ENCODE measurements at regions not wholly inside any gene's neighbourhood (a gene's known extent, or its start where the extent isn't known, plus 50 kb on each side); places are given as distances from the start of the nearest gene placed in this dataset.

GRCh38 chr11:70921804-70922203 is 330.6 kb downstream of the SHANK2 start:
- Histone ChIP-seq H3K79me2 (ENCODE audit: insufficient read depth, low read length) (no peaks in the 10 kb centered on the region), H3K9ac (ENCODE audit: low read length) (no peak overlapping the region), H3K27me3 (ENCODE audit: insufficient read depth, low read length) (no peaks in the 10 kb centered on the region), H3K4me3 (ENCODE audit: insufficient read depth, low read depth, low read length) (no peak overlapping the region), H3K4me1 (ENCODE audit: insufficient read depth, low read length) (no peaks in the 10 kb centered on the region), H3K36me3 (ENCODE audit: insufficient read depth, low read length) (no peaks in the 10 kb centered on the region), H2AFZ (ENCODE audit: low read depth, low read length) (no peak overlapping the region), H3K27ac (ENCODE audit: low read depth, low read length) (no peak overlapping the region), H3K4me2 (ENCODE audit: low read length) (no peak overlapping the region), H3K9me3 (ENCODE audit: insufficient read depth, low read depth, low read length) (peaks cover 5% of the 10 kb centered on the region), H4K20me1 (ENCODE audit: insufficient read depth, low read length) (no peaks in the 10 kb centered on the region)
- DNase-seq (ENCODE audit: low read depth) (no peak), FAIRE-seq (no peak)
- H3K9me3 Mint-ChIP-seq (ENCODE audit: unreplicated experiment) = peaks cover 31% of the 10 kb centered on the region
- TF ChIP-seq EZH2 (IDR thresholded peaks at IDR 0.05; ENCODE audit: insufficient read depth, low read length) = no peak
- no peak for TF ChIP-seq CTCF (IDR thresholded peaks at IDR 0.05; ENCODE audit: insufficient read depth, low read depth, low read length)
- H3K4me1 Mint-ChIP-seq (ENCODE audit: low read depth, unreplicated experiment) = peaks cover 2% of the 10 kb centered on the region
- H3K4me3 Mint-ChIP-seq (ENCODE audit: unreplicated experiment) = no peak overlapping the region
- peaks cover under 1% of the 10 kb centered on the region for H3K27me3 Mint-ChIP-seq (ENCODE audit: low read depth, unreplicated experiment)
- peaks cover 13% of the 10 kb centered on the region for H3K36me3 Mint-ChIP-seq (ENCODE audit: low read depth, unreplicated experiment)
- H3K27ac Mint-ChIP-seq (ENCODE audit: unreplicated experiment) = no peak overlapping the region

GRCh38 chr11:70924108-70924507 is 328.3 kb downstream of the SHANK2 start:
- H2AFZ ChIP-seq (ENCODE audit: low read depth, low read length) = no peak overlapping the region
- H3K9ac ChIP-seq (ENCODE audit: low read length) = no peak overlapping the region
- H3K4me3 Mint-ChIP-seq (ENCODE audit: unreplicated experiment) = no peak overlapping the region
- no peak for DNase-seq (ENCODE audit: low read depth)
- no peak overlapping the region for H3K4me3 ChIP-seq (ENCODE audit: insufficient read depth, low read depth, low read length)
- FAIRE-seq = no peak
- peaks cover 5% of the 10 kb centered on the region for H3K9me3 ChIP-seq (ENCODE audit: insufficient read depth, low read depth, low read length)
- H3K79me2 ChIP-seq (ENCODE audit: insufficient read depth, low read length) = no peaks in the 10 kb centered on the region
- no peak for TF ChIP-seq CTCF (IDR thresholded peaks at IDR 0.05; ENCODE audit: insufficient read depth, low read depth, low read length)
- TF ChIP-seq EZH2 (IDR thresholded peaks at IDR 0.05; ENCODE audit: insufficient read depth, low read length) = no peak
- H3K27me3 ChIP-seq (ENCODE audit: insufficient read depth, low read length) = no peaks in the 10 kb centered on the region
- peaks cover 2% of the 10 kb centered on the region for H3K27me3 Mint-ChIP-seq (ENCODE audit: low read depth, unreplicated experiment)
- no peaks in the 10 kb centered on the region for H4K20me1 ChIP-seq (ENCODE audit: insufficient read depth, low read length)
- H3K4me1 ChIP-seq (ENCODE audit: insufficient read depth, low read length) = no peaks in the 10 kb centered on the region
- no peaks in the 10 kb centered on the region for H3K36me3 ChIP-seq (ENCODE audit: insufficient read depth, low read length)
- no peak overlapping the region for H3K27ac ChIP-seq (ENCODE audit: low read depth, low read length)
- H3K4me2 ChIP-seq (ENCODE audit: low read length) = no peak overlapping the region
- H3K27ac Mint-ChIP-seq (ENCODE audit: unreplicated experiment) = no peak overlapping the region
- H3K36me3 Mint-ChIP-seq (ENCODE audit: low read depth, unreplicated experiment) = peaks cover 16% of the 10 kb centered on the region
- H3K9me3 Mint-ChIP-seq (ENCODE audit: unreplicated experiment) = peaks cover 29% of the 10 kb centered on the region
- H3K4me1 Mint-ChIP-seq (ENCODE audit: low read depth, unreplicated experiment) = peaks cover 2% of the 10 kb centered on the region

- peaks cover 20% of the 10 kb centered on the region for H3K36me3 Mint-ChIP-seq (ENCODE audit: low read depth, unreplicated experiment)
- H3K79me2 ChIP-seq (ENCODE audit: insufficient read depth, low read length) = no peaks in the 10 kb centered on the region
- no peak overlapping the region for H3K27ac Mint-ChIP-seq (ENCODE audit: unreplicated experiment)
- H3K4me1 Mint-ChIP-seq (ENCODE audit: low read depth, unreplicated experiment) = peaks cover 2% of the 10 kb centered on the region
- no peak overlapping the region for H2AFZ ChIP-seq (ENCODE audit: low read depth, low read length)
- H3K4me3 Mint-ChIP-seq (ENCODE audit: unreplicated experiment) = no peak overlapping the region
- DNase-seq (ENCODE audit: low read depth) (no peak), FAIRE-seq (no peak)
- H3K9me3 ChIP-seq (ENCODE audit: insufficient read depth, low read depth, low read length) = peaks cover 2% of the 10 kb centered on the region
- peaks cover 26% of the 10 kb centered on the region for H3K9me3 Mint-ChIP-seq (ENCODE audit: unreplicated experiment)
- no peak overlapping the region for H3K9ac ChIP-seq (ENCODE audit: low read length)
- peaks cover 2% of the 10 kb centered on the region for H3K27me3 Mint-ChIP-seq (ENCODE audit: low read depth, unreplicated experiment)
- no peaks in the 10 kb centered on the region for H3K36me3 ChIP-seq (ENCODE audit: insufficient read depth, low read length)
- TF ChIP-seq CTCF (IDR thresholded peaks at IDR 0.05; ENCODE audit: insufficient read depth, low read depth, low read length) = no peak
- no peak for TF ChIP-seq EZH2 (IDR thresholded peaks at IDR 0.05; ENCODE audit: insufficient read depth, low read length)
- H3K4me2 ChIP-seq (ENCODE audit: low read length) = no peak overlapping the region
- no peak overlapping the region for H3K27ac ChIP-seq (ENCODE audit: low read depth, low read length)
- H4K20me1 ChIP-seq (ENCODE audit: insufficient read depth, low read length) = no peaks in the 10 kb centered on the region
- H3K4me1 ChIP-seq (ENCODE audit: insufficient read depth, low read length) = no peaks in the 10 kb centered on the region
- H3K4me3 ChIP-seq (ENCODE audit: insufficient read depth, low read depth, low read length) = no peak overlapping the region
- H3K27me3 ChIP-seq (ENCODE audit: insufficient read depth, low read length) = no peaks in the 10 kb centered on the region
Observed at GRCh38 chr11:70925238-70925637, 327.1 kb downstream of the SHANK2 start.
